K562 (cell line): ENCODE measurements at regions not wholly inside any gene's neighbourhood (a gene's known extent, or its start where the extent isn't known, plus 50 kb on each side); places are given as distances from the start of the nearest gene placed in this dataset.

Experiments used
- IRF2 ChIP-seq: sonication (generic); formaldehyde crosslinking; IDR thresholded peaks from 2 replicates; pipeline ENCODE4 v1.8.1; 2022; ENCODE audit warnings: mild to moderate bottlenecking, missing genetic modification reagents
- MAX ChIP-seq: sonication (generic); formaldehyde crosslinking; IDR thresholded peaks from 2 replicates; pipeline ENCODE4 v1.9.0; 2022; ENCODE audit warnings: mild to moderate bottlenecking, missing genetic modification reagents
- NRF1 ChIP-seq, 2 experiments: fragments of 450-650 bp; IDR thresholded peaks in 1 of 2; conservative IDR thresholded peaks in 1 of 2; 2 replicates each; pipeline ENCODE4 v1.6.1; 2014; ENCODE audit warnings: mild to moderate bottlenecking in 2 of 2
- RBM34 ChIP-seq: fragments of 200-400 bp; formaldehyde crosslinking; IDR thresholded peaks from 2 replicates; pipeline ENCODE4 v1.6.1; 2018; ENCODE audit warnings: low read length, borderline replicate concordance; ENCODE audit not compliant: insufficient read depth
- ZNF133 ChIP-seq: fragments of 250-450 bp; sonication (Bioruptor Pico); IDR thresholded peaks from 2 replicates; pipeline ENCODE4 v1.4.0; 2020; ENCODE audit warnings: mild to moderate bottlenecking

- TF ChIP-seq NRF1 (conservative IDR thresholded peaks at IDR 0.05 in 1 of 2, IDR thresholded peaks at IDR 0.05 in 1 of 2) (no peak), RBM34 (no peak), IRF2 (CRISPR knock-in tag) (no peak), ZNF133 (CRISPR knock-in tag) (no peak), MAX (no peak)
Observed at GRCh38 chr4:82043081-82043808, 330.5 kb downstream of the HNRNPD start.
